Mesenchymal stem cell (in vitro differentiated cells and primary cell): ENCODE measurements at regions not wholly inside any gene's neighbourhood (a gene's known extent, or its start where the extent isn't known, plus 50 kb on each side); places are given as distances from the start of the nearest gene placed in this dataset.

ENCODE experiments used
- DNase-seq: peaks from one replicate; pipeline ENCODE4 v3.0.0-alpha.2; 2013
- H2AFZ ChIP-seq: one replicate; pipeline ENCODE4 v1.6.1; 2013; ENCODE audit warnings: low read depth, mild to moderate bottlenecking, control low read depth, inconsistent platforms, low read length, moderate library complexity
- H2AK5ac ChIP-seq: 2 replicates; pipeline ENCODE4 v1.6.1; 2013; ENCODE audit warnings: low read length, moderate library complexity, mild to moderate bottlenecking, inconsistent platforms; ENCODE audit not compliant: severe bottlenecking
- H2BK120ac ChIP-seq: one replicate; pipeline ENCODE4 v1.6.1; 2013; ENCODE audit warnings: low read depth, mild to moderate bottlenecking, inconsistent platforms, low read length, moderate library complexity
- H2BK12ac ChIP-seq, 2 experiments: one replicate each; pipeline ENCODE4 v1.6.1; 2013; ENCODE audit warnings: inconsistent platforms in 2 of 2, low read length in 2 of 2, mild to moderate bottlenecking in 2 of 2, moderate library complexity in 2 of 2, control low read depth in 1 of 2
- H2BK15ac ChIP-seq: one replicate; pipeline ENCODE4 v1.6.1; 2013; ENCODE audit warnings: mild to moderate bottlenecking, low read depth, inconsistent platforms; ENCODE audit not compliant: poor library complexity, severe bottlenecking
- H2BK5ac ChIP-seq: 2 replicates; pipeline ENCODE4 v1.6.1; 2013; ENCODE audit warnings: low read depth, mild to moderate bottlenecking, low read length, control low read depth, inconsistent platforms; ENCODE audit not compliant: poor library complexity, severe bottlenecking
- H3K14ac ChIP-seq, 2 experiments: one replicate each; pipeline ENCODE4 v1.6.1; 2013; ENCODE audit warnings: inconsistent platforms in 2 of 2, low read length in 2 of 2, control low read depth in 1 of 2, mild to moderate bottlenecking in 1 of 2, moderate library complexity in 1 of 2
- H3K18ac ChIP-seq, 2 experiments: one replicate each; pipeline ENCODE4 v1.6.1; 2013; ENCODE audit warnings: inconsistent platforms in 2 of 2, low read length in 2 of 2, control low read depth in 1 of 2, low read depth in 1 of 2, mild to moderate bottlenecking in 1 of 2
- H3K23ac ChIP-seq, 2 experiments: one replicate each; pipeline ENCODE4 v1.6.1; 2013; ENCODE audit warnings: inconsistent platforms in 2 of 2, low read length in 2 of 2, mild to moderate bottlenecking in 2 of 2, moderate library complexity in 2 of 2, control low read depth in 1 of 2
- H3K27ac ChIP-seq: 2 replicates; pipeline ENCODE4 v1.5.1; 2013; ENCODE audit warnings: mild to moderate bottlenecking, moderate library complexity, low read length, control low read depth, inconsistent platforms; ENCODE audit not compliant: poor library complexity, severe bottlenecking
- H3K27me3 ChIP-seq, 2 experiments: 2 replicates each; pipeline versions ENCODE4 v1.6.1 to v1.7.0; 2013; ENCODE audit warnings: low read length in 2 of 2, mild to moderate bottlenecking in 2 of 2, moderate library complexity in 2 of 2, control low read depth in 1 of 2, inconsistent platforms in 1 of 2; ENCODE audit not compliant: control insufficient read depth in 1 of 2, insufficient read depth in 1 of 2
- H3K36me3 ChIP-seq, 2 experiments: 2 replicates each; pipeline versions ENCODE4 v1.6.1 to v1.7.0; 2013; ENCODE audit warnings: low read length in 2 of 2, control low read depth in 1 of 2, inconsistent platforms in 1 of 2, low read depth in 1 of 2, mild to moderate bottlenecking in 1 of 2; ENCODE audit not compliant: insufficient read depth in 2 of 2, control insufficient read depth in 1 of 2
- H3K4ac ChIP-seq, 2 experiments: one replicate each; pipeline ENCODE4 v1.6.1; 2013; ENCODE audit warnings: inconsistent platforms in 2 of 2, low read length in 2 of 2, mild to moderate bottlenecking in 2 of 2, moderate library complexity in 2 of 2, control low read depth in 1 of 2, low read depth in 1 of 2
- H3K4me1 ChIP-seq: 2 replicates; pipeline ENCODE4 v1.6.1; 2013; ENCODE audit warnings: low read depth, low read length, control low read depth; ENCODE audit not compliant: control insufficient read depth, insufficient read depth
- H3K4me2 ChIP-seq: 2 replicates; pipeline ENCODE4 v1.6.1; 2013; ENCODE audit warnings: low read length, mild to moderate bottlenecking, inconsistent platforms; ENCODE audit not compliant: poor library complexity, severe bottlenecking
- H3K4me3 ChIP-seq, 2 experiments: 2 replicates each; pipeline versions ENCODE4 v1.5.1 to v1.7.0; 2013; ENCODE audit warnings: low read length in 2 of 2, mild to moderate bottlenecking in 2 of 2, control low read depth in 1 of 2, low read depth in 1 of 2; ENCODE audit not compliant: insufficient read depth in 1 of 2
- H3K79me1 ChIP-seq: replicated peaks from 2 replicates; pipeline ENCODE4 v1.6.1; 2013; ENCODE audit warnings: mild to moderate bottlenecking, control low read depth, low read length, inconsistent platforms; ENCODE audit not compliant: poor library complexity, severe bottlenecking
- H3K9ac ChIP-seq: 2 replicates; pipeline ENCODE4 v1.7.0; 2013; ENCODE audit warnings: mild to moderate bottlenecking, low read length, moderate library complexity
- H3K9me3 ChIP-seq: 2 replicates; pipeline ENCODE4 v1.7.0; 2013; ENCODE audit warnings: mild to moderate bottlenecking, low read length; ENCODE audit not compliant: control insufficient read depth
- H4K8ac ChIP-seq: one replicate; pipeline ENCODE4 v1.6.1; 2013; ENCODE audit warnings: inconsistent platforms, mild to moderate bottlenecking, low read length, moderate library complexity
- H4K91ac ChIP-seq: one replicate; pipeline ENCODE4 v1.6.1; 2013; ENCODE audit warnings: mild to moderate bottlenecking, low read length, inconsistent platforms
- WGBS: methylation state at CpG from one replicate; pipeline ENCODE4 v1.1.7; 2013; ENCODE audit warnings: mixed read lengths; 5-methylcytosine and 5-hydroxymethylcytosine counted together

DNA sequence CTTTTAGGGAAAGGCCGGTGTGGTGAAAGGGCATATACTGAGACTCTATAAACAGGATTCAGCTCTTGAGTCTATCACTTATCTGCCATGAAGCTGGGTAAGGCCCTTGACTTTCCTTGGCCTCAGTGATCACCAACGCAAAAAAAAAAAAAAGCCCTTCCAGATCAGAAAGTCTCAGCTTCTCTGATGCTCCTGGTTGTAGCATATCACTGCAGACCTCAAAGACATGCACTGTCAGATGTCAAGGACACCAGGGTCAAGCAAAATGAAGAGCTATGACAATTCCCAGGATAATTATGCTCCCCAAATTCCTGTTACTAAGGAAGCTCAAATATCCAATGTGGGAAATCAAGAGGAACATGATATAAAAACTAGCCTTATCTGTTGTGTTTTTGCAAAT is 68.3 kb upstream of the IFNE start:
- H2BK5ac ChIP-seq, result no peak overlapping the region
- H3K27ac ChIP-seq, result no peak overlapping the region
- peaks cover 3% of the 10 kb centered on the region for H3K4me1 ChIP-seq
- no peaks in the 10 kb centered on the region for H3K9me3 ChIP-seq
- H2BK12ac ChIP-seq, result no peak overlapping the region
- H4K91ac ChIP-seq, result no peak overlapping the region
- H3K4me2 ChIP-seq, result no peak overlapping the region
- H3K9ac ChIP-seq, result peak overlapping the region; percentile 89
- H2AK5ac ChIP-seq, result no peak overlapping the region
- H2AFZ ChIP-seq, result no peak overlapping the region
- H3K36me3 ChIP-seq, result peaks cover 0 to 5% of the 10 kb centered on the region in 2 experiments
- H3K79me1 ChIP-seq, result no peaks in the 10 kb centered on the region
- H3K18ac ChIP-seq, result no peak overlapping the region
- no peak for DNase-seq
- 96% methylated on average over 2 of the region's 2 CpGs for WGBS
- no peak overlapping the region for H3K14ac ChIP-seq
- no peaks in the 10 kb centered on the region for H3K27me3 ChIP-seq
- no peak overlapping the region for H2BK15ac ChIP-seq
- H3K4me3 ChIP-seq, result peak overlapping the region in 1 of 2 experiments; percentile 64
- H4K8ac ChIP-seq, result no peak overlapping the region
- no peak overlapping the region for H3K4ac ChIP-seq
- H3K23ac ChIP-seq, result no peak overlapping the region
- H2BK120ac ChIP-seq, result no peak overlapping the region

DNA sequence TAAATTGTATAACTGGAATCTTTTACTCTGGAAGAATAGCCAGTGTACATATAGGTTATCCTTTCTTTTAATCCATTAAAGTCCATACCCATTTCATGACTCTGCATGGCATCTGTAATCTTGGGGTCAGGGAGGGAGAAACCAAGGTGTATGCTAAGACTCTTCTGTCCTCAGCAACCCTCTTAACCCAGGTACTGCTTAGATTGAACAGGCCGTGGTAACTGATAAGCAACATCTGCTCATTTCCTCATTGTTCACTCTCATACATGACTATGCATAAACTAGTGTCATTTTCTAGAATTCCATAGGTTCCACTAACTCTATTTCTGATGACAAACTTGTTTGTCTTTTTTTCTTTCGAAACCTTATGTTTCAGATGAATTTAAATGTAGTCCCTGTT is 69.3 kb upstream of the IFNE start:
- no peak overlapping the region for H2BK120ac ChIP-seq
- no peaks in the 10 kb centered on the region for H3K79me1 ChIP-seq
- no peak overlapping the region for H3K18ac ChIP-seq
- H2AK5ac ChIP-seq, result no peak overlapping the region
- no peak overlapping the region for H3K4me2 ChIP-seq
- H2AFZ ChIP-seq, result no peak overlapping the region
- peak overlapping the region in 1 of 2 experiments; percentile 13 for H3K4me3 ChIP-seq
- no peaks in the 10 kb centered on the region for H3K9me3 ChIP-seq
- peaks cover 0 to 7% of the 10 kb centered on the region in 2 experiments for H3K36me3 ChIP-seq
- no peak overlapping the region for H3K23ac ChIP-seq
- H3K27me3 ChIP-seq, result no peaks in the 10 kb centered on the region
- no peak overlapping the region for H2BK5ac ChIP-seq
- H3K9ac ChIP-seq, result peak overlapping the region; percentile 89
- no peak overlapping the region for H2BK12ac ChIP-seq
- H4K91ac ChIP-seq, result no peak overlapping the region
- WGBS, result 92% methylated on average over 2 of the region's 2 CpGs
- no peak overlapping the region for H3K4ac ChIP-seq
- no peak overlapping the region for H3K14ac ChIP-seq
- no peak overlapping the region for H4K8ac ChIP-seq
- no peak for DNase-seq
- no peak overlapping the region for H3K27ac ChIP-seq
- peaks cover 3% of the 10 kb centered on the region for H3K4me1 ChIP-seq
- no peak overlapping the region for H2BK15ac ChIP-seq

DNA sequence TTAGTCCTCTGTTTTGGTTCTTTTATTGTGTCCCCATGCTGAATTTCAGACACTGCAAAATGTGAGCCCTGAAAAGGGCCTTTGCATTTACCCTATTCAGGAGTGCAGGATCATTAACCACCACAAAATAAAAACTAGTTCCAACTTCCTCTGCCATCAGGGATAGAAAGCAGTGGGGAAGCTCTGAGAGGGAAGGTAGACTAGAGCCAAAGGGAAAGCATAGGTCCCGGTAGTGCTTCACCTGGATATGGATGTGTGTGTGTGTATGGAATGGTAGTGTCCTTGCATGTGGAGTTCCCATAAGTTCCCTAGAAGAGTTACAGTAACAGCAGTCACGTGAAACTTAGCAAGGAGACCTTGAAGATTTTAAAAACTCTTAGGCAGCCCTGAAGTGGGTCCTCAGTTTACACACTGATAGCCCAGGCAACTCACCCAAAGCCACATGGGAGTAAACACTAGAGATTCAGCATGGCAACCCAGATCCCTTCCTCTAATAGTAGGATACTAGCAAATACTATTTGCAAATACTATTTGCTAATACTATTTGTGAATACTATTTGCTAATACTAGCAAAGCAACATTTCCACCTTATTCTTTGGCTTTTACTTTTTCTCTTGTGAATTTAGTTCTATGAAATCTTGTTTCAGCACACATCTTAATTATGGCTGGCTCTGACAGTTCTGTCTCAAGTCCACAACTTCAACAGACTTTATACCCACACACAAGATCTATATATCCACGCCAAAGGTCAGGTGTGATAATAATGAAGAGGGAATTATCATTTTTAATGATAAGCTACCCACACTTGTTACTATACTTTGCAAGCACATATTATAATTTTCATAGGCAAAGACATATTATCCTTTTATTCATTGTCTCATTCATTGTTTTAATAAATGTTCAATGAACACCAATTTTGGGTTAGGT is 70.4 kb upstream of the IFNE start:
- H3K4me2 ChIP-seq, result no peak overlapping the region
- 70% methylated on average over 2 of the region's 3 CpGs for WGBS
- H3K4ac ChIP-seq, result no peak overlapping the region
- no peak overlapping the region for H4K91ac ChIP-seq
- H3K9me3 ChIP-seq, result no peaks in the 10 kb centered on the region
- no peak overlapping the region for H3K14ac ChIP-seq
- no peaks in the 10 kb centered on the region for H3K79me1 ChIP-seq
- H2BK120ac ChIP-seq, result no peak overlapping the region
- no peak for DNase-seq
- peak overlapping the region; percentile 31 to 66 for H2BK12ac ChIP-seq
- no peak overlapping the region for H4K8ac ChIP-seq
- peak overlapping the region; percentile 89 for H3K9ac ChIP-seq
- H3K23ac ChIP-seq, result no peak overlapping the region
- H3K4me1 ChIP-seq, result peaks cover 3% of the 10 kb centered on the region
- no peak overlapping the region for H3K18ac ChIP-seq
- H2AFZ ChIP-seq, result no peak overlapping the region
- no peak overlapping the region for H3K4me3 ChIP-seq
- peak overlapping the region; percentile 29 for H3K27ac ChIP-seq
- H3K27me3 ChIP-seq, result no peaks in the 10 kb centered on the region
- peaks cover 0 to 7% of the 10 kb centered on the region in 2 experiments for H3K36me3 ChIP-seq
- H2BK15ac ChIP-seq, result no peak overlapping the region
- H2BK5ac ChIP-seq, result no peak overlapping the region
- H2AK5ac ChIP-seq, result peak overlapping the region; percentile 81

DNA sequence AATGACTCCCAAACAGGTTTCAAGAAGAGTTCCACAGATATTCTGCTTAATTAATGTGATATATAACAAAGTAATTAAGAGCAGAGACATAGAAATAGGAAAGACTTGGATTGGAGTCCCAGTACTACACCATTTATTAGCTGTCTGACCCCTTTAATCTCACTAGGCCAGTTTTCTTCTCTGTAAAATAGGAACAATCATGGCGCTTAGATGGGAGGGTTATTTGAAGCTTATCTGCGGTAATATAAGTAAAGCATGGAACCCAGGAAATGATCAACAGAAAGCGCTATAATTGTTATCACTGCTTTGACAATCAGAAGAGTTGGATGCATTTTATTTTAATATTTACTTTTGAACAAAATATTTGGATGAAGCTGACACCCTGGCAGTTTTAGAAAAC is 71.3 kb upstream of the IFNE start:
- H3K27me3 ChIP-seq, result no peaks in the 10 kb centered on the region

More for the DNA sequence above, 71.3 kb upstream of the IFNE start:
- peak overlapping the region; percentile 22 for H3K9ac ChIP-seq
- H2BK12ac ChIP-seq, result no peak overlapping the region
- no peak overlapping the region for H2AK5ac ChIP-seq
- no peak overlapping the region for H3K23ac ChIP-seq
- H4K8ac ChIP-seq, result no peak overlapping the region
- H4K91ac ChIP-seq, result no peak overlapping the region
- no peak overlapping the region for H3K18ac ChIP-seq
- H3K27ac ChIP-seq, result no peak overlapping the region
- no peaks in the 10 kb centered on the region for H3K9me3 ChIP-seq
- no peak overlapping the region for H2BK15ac ChIP-seq
- no peak for DNase-seq
- peaks cover 3% of the 10 kb centered on the region for H3K4me1 ChIP-seq
- no peaks in the 10 kb centered on the region for H3K79me1 ChIP-seq
- H2AFZ ChIP-seq, result no peak overlapping the region
- 95% methylated on average over 3 of the region's 3 CpGs for WGBS
- H3K14ac ChIP-seq, result no peak overlapping the region
- no peak overlapping the region for H3K4ac ChIP-seq
- no peak overlapping the region for H2BK5ac ChIP-seq
- H3K4me2 ChIP-seq, result no peak overlapping the region
- H3K36me3 ChIP-seq, result peaks cover 0 to 7% of the 10 kb centered on the region in 2 experiments
- no peak overlapping the region for H3K4me3 ChIP-seq
- no peak overlapping the region for H2BK120ac ChIP-seq
